GM21723 (cell line): ENCODE measurements at regions not wholly inside any gene's neighbourhood (a gene's known extent, or its start where the extent isn't known, plus 50 kb on each side); places are given as distances from the start of the nearest gene placed in this dataset.

Experiments used
- ATAC-seq: cut with Tn5 transposase; IDR thresholded peaks from one replicate; pipeline ENCODE4 v1.9.1; 2021; ENCODE audit warnings: mild to moderate bottlenecking, moderate library complexity; ENCODE audit not compliant: unreplicated experiment

DNA sequence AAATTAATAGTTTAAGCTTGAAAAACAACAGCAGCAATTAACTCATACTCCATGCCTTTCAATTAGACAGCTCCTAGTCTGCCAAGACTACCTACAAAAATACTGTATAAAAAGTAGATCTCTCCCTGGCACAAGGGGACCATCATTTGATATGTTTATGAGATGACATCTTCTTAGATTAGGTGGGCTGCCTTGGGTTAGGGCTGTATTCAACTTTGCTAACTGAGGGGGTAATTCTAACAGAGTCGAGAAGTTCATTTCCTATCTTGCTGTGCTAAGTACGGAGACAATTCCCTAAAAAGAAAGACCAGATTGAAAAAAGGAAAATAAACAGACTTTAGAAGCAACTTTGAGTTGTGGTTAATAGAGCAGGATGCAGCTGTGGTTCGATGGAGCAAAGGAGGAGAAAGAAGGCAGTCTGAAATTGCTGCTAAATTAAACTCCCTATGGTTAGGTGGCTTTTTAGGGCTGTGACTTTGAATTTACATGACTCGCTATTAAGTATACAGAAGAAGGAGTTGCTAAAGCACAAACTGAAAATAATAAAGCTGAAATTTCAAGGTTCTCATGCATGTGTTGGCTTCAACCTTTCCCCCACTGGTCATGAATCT lies 75.4 kb downstream of the CDC7 start:
- no peak for ATAC-seq

- no peak for ATAC-seq
These were observed 77.9 kb downstream of the CDC7 start for GRCh38 chr1:91578320-91579109.

- ATAC-seq, result no peak
These were observed 79.1 kb downstream of the CDC7 start for GRCh38 chr1:91579658-91580228.

DNA sequence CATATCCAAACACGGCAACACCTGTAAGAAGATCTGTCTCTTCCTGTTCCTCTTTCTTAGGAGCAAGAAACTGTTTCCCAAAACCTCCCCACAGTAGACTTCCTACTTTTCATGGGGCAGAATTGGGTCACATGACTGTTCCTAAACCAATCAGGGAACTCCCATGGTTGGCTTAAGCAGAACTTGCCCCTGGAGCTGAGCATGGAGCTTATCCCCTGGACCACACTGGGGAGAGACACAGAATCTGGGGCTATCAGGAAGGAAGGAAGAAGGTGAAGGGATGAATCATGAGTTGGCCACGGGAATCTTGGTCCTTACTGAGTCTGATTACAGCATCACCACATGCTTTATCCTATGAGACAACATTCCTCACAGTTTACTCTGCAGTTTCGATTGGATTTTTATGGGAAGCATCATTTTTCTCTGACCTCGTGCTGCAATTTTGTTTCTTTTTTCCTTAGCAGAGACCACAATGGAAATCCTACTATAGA lies 81.8 kb downstream of the CDC7 start:
- ATAC-seq, result no peak

GRCh38 chr1:91583326-91583755 lies 82.7 kb downstream of the CDC7 start:
- ATAC-seq, result no peak

DNA sequence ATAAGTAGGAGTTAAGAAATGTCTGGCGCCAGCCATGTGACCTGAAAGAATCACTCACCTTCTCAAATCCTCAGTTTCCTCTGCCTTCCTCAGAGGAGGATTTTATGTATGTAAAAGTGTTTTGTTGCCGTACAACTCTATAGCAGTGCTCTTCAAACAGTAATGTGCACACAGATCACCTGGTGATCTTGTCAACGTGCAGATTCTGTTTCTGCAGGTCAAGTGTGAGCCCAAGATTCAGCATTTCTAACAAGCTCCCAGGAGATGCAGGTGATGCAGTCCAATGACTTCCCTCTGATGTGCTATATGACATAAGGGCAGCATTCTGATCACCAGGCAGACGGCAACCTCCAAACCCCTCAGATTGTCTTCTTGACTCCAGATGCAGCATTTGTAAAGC lies 83.7 kb downstream of the CDC7 start:
- ATAC-seq, result no peak

- no peak for ATAC-seq
These were observed 84.2 kb downstream of the CDC7 start for GRCh38 chr1:91584878-91585277.

DNA sequence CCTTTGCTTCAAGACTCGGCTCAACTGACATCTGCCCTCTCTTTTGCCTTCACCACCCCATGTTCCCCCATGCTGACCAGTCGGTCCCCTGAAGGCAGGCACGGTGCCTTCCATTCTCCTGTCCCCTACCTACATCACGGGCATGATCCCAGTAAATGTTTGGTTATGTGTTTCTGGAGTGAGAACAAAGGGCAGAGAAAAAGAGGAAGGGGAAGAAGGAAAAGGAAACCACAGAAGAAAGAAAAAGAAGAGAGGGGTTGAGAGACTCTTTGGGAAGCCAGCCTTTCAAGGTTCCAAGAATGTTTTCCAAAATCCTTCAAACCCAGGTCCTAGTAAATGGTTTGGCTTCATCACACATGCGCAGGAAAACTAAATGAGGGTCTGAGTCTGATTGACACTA lies 84.9 kb downstream of the CDC7 start:
- no peak for ATAC-seq

DNA sequence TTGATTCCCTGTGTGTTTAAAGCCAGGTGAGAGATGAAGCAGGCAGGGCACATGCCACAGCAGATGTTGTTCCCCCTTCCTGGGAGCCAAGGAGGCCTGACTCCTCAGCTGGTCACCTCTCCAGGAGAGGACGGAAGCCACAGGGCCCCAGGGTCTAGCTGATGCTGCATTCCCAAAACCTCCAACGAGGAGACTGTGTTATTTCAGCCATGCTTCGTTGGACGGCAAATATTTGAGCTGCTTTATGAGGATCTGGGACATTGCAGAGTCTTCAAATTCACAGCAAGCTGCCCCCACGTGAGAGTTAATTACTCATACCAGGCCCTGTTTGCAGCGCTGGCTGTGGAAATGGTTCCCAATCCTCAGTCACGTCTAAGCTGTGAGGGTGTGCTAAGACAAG lies 85.3 kb downstream of the CDC7 start:
- ATAC-seq, result no peak

GRCh38 chr1:91589437-91589836 lies 88.8 kb downstream of the CDC7 start:
- ATAC-seq, result no peak

- ATAC-seq, result peak; percentile 56
These were observed 90.7 kb downstream of the CDC7 start for GRCh38 chr1:91591175-91591974.

DNA sequence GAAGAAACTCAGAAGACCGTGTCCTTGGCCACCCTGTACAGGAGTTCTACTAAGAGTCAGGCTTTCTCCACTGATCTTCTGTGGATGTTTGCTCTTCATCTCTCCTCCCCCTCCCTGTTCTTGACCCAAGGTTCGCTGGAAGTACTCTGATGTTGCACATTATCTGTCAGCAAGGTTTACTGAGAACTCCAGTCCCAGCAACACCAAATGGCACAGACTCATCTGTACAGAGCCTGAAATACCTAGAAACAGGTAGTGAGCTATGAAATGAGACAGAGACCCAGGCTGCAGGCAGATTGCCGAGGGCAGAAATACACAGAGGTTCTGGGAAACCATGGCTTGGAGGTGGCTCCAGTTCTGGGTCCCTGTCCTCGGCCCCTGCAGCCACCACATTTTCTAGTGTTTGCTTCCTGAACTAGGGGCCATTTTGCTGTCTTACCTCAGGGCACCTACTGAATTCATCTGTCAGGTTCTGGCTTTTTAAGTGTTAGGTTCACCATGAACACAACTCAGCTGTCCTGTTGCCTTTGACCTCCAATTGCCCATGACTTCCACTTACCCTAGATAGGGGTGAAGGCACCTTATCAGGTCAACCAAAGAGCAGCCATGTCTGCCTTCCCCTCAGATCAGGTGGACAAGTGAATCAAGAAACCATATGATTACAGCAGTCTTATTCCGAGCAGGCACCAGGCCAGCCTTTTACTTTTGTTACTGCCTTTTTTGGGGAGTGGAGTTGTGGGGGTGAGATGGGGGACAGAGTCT lies 92.2 kb downstream of the CDC7 start:
- ATAC-seq, result no peak

GRCh38 chr1:91594383-91595055 lies 93.9 kb downstream of the CDC7 start:
- ATAC-seq, result no peak

DNA sequence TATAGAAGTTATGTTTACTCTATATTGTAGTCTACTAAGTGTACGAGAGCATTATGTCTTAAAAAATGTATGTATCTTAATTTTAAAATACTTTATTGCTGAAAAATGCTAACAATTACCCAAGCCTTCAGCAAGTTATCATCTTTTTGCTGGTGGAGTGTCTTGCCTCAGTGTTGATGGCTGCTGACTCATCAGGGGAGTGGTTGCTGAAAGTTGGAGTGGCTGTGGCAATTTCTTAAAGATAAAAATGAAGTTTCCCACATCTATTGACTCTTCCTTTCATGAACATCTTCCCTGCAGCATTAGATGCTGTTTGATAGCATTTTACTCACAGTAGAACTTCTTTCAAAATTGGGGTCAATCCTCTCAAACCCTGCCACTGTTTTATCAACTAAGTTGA lies 95.8 kb downstream of the CDC7 start:
- no peak for ATAC-seq

DNA sequence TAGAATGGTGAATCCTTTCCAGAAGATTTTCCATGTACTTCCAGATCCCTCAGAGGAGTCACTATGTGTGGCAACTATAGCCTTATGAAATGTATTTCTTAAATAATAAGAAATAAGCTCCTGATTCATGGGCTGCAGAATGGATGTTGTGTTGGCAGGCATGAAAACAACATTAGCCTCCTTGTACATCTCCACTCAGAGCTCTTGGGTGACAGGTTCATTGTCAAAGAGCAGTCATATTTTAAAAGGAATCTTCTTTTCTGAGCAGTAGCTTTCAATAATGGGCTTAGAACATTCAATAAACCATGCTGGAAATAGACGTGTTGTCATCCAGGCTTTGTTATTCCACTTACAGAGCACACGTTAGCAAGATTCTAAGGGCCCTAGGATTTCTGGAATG lies 96.6 kb downstream of the CDC7 start:
- no peak for ATAC-seq

GRCh38 chr1:91600431-91601337 lies 100.0 kb downstream of the CDC7 start:
- no peak for ATAC-seq

DNA sequence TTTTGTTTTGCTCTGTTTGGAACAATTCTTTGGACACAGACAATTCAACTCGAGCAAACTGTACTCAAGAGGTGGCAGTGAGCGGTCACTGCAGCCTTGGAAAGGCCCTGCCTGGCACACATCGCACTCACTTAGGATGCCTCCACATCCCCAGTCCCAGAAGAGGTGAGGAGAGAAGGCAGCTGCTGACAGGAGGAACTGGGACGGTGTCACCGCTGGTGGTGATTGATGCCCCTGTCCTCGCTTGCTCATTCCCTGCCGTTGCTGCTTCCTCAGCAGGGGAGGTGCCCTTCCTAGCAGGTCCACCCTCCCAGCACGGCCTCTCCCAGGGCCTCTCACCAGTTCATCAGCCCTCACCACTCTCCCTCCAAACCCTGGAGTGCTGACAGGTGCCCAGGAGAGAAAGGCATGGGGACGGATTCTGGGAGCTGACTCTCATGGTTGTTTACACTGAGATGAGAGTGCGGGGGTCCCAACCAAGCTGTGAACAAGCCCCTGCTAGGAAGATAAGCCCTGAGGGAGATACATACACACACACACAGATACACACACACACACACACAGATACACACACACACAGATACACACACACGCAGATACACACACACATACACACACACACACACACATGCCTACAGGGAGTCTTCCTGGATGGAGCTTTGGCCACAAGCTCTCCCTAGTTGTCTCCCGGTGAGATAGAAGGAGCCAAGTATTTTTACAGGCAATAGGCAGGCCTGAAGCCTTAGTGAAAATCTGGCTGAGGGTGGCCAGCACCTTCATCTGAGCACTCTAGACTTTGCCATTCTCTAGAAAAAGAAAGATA lies 101.1 kb downstream of the CDC7 start:
- ATAC-seq, result no peak

DNA sequence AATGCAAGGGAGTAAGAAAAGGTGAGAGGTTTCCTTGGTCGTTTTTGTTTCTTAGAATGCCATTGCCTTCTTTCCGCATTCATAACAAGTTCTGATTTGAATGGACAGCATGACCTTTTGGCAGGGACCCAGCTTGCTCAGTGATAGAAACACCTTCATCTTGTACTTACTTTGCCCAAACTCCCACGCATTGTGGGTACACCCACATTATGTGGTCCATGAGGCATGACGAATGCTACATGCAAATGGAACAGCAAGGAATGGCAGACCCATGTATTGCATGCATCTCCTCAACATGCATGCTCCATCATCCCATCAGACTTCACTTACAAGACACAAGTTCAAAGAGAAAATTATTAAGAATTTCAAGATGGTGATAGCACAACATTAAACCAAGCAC lies 102.8 kb downstream of the CDC7 start:
- no peak for ATAC-seq
